ENCODE measurements at regions not wholly inside any gene's neighbourhood (a gene's known extent, or its start where the extent isn't known, plus 50 kb on each side); places are given as distances from the start of the nearest gene placed in this dataset.
A peak's percentile ranks its signal among the peaks of the same experiment; 100 is the strongest.

DNA sequence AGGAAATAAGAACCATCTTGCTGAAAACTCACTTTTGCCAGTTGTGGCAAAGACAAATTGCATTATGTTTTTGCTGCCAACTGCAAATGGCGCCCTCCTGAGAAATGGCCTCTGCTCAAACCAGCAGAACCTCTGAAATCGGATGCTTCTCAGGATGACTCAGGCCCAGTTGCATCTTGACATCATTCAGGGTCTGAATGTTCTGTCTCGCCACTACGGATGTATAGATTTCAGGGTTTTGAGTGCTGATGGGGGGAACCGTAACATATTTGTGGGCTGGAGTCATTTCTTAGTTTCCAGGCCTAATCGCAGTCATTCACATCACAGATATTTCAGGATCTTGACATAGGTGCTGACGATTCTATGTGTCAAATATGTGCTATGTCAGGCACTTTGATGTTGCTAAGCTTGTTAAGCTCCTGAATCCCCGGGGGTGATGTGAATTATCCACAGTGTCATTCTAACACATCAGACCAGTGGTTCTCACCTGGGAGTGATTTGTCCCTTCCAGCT lies 207.1 kb downstream of the NFATC2 start:
- peak; percentile 15 to 30 for DNase-seq (ENCODE audit: low read depth in 2 of 2)

DNA sequence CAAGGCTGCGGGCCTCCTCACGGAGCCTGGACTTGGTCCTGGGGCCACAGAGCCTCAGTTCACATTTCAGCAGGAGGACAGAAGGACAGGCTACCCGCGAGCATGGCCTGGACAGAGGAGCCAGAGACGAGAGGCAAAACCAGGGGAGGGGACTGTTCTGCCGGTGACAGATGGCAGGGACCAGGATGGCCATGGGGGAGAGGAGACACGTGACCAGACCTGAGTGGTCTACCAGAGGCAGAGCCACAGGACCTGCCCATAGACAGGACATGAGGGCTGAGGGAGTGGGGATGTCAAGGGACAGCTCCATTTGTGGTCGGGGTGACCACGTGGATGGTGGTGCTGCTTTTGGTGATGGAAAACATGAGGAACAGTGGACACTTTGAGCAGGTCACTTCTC lies 207.9 kb downstream of the NFATC2 start:
- no peak for DNase-seq (ENCODE audit: low read depth in 2 of 2)

- no peak for DNase-seq (ENCODE audit: low read depth in 2 of 2)
These were observed 208.5 kb downstream of the NFATC2 start for GRCh38 chr20:51333971-51334370.

GRCh38 chr20:51333446-51333845 lies 209.1 kb downstream of the NFATC2 start:
- no peak for DNase-seq (ENCODE audit: low read depth in 2 of 2)

DNA sequence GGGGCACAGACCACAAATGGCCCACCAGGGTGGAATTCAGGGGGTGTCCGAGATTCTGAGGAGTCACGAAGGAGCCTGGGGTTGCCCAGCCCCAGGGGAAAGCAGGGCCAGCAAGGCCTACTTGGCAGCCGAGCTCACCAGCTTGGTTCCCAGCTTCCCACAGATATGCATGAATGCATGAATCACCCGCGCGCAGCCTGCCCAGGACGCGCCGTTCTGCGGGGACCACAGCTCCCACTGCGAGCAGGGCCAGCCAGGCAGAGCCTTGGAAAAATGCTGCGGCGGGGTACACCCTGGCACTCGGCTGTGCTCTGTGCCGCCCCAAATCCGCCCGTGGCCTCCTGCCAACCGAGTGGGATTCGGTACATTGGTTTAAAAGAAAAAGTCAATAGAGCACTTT lies 211.0 kb downstream of the NFATC2 start:
- no peak for DNase-seq (ENCODE audit: low read depth in 2 of 2)

GRCh38 chr20:51329845-51330244 lies 212.7 kb downstream of the NFATC2 start:
- DNase-seq (ENCODE audit: low read depth in 2 of 2): no peak

- no peak for DNase-seq (ENCODE audit: low read depth in 2 of 2)
These were observed 215.2 kb downstream of the NFATC2 start for GRCh38 chr20:51327251-51327841.

DNA sequence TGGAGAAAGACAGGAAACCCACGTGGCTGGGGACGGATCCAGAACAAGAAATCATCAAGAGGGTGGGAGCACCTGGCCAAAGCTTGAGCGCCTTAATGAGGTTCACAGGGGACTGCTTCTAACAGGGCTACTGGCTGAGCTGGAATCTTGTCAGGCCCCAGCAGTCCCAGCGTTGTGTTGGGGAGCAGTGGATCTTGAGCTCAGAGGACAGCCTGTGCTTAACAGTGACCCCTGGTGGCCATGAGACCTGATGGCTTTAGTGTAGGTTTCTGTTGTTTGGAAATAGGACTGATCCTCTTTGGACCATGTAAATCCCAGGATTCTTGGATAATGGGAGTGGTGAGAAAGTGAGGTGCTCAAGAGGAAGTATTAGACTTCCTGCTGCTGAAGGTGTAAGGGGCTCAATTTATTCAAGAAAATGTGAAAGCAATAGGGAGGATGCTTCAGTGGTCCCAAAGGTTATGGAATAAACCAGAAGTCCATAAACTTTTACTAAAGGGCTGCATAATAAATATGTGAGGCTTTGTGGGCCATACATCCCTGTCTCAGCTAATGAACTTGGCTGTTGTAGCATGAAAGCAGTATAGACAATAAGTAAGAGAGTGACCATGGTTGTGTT lies 216.2 kb downstream of the NFATC2 start:
- peak in 1 of 2 donors; percentile 39 for DNase-seq (ENCODE audit: low read depth in 2 of 2)

DNA sequence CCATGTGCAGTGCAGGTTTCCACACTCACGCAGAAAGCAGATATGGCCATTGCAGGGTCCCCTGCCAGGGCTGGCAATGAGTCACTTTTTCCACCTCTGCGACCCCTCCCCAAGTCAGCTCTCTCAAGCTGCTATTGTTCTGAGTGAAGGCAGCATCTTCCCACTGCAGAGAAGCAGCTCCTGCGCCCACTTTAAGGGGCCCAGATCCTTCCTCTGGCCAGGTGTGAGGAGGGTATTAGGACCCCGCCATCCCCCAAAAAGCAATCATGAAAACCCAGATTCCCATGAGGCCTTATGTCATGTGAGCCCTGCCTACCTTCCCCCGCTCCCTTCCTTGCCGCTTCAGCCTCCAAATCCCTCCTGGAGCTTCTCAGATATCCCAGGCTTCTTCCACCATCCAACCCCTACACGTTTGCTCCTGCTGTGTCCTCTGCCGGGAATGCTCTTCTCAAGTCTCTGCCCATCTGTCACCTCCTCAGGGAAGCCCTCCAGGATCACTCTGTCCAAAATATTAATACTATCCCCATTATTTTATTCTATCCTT lies 220.3 kb downstream of the NFATC2 start:
- DNase-seq (ENCODE audit: low read depth in 2 of 2): no peak

DNA sequence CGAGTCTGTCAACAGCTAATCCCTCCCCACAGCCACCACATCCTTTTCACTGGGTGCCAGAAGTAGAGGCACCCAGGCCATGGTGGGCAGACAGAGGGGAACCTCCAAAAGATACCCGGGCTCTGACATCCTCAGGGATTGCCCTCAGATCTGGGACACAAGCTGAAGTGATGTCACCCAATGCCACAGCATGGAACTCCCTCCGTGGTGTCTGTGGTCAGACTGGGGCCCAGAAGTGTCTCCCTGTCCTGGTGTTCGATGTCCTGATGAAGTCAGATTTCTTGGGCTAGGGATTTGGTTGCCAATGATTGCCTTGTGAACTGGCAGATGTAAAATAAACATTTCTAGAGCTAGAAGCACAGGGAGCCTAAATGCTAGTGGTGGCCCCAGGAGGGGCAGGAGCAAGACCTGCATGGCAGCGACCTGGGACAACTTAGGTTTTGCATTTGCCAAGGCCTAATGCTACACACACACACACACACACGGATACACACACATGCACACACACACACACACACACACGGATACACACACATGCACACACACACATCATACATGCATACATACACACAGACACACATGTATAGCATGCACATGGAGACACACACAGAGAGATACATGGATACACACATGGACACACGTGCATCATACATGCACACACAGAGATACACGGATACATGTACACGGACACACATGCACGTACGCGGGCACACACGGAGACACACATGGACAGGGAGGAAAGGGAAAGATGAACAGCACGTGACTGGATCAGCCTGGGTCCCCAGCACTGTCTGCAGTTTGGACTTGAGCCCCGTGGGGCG lies 221.0 kb downstream of the NFATC2 start:
- no peak for DNase-seq (ENCODE audit: low read depth in 2 of 2)

DNA sequence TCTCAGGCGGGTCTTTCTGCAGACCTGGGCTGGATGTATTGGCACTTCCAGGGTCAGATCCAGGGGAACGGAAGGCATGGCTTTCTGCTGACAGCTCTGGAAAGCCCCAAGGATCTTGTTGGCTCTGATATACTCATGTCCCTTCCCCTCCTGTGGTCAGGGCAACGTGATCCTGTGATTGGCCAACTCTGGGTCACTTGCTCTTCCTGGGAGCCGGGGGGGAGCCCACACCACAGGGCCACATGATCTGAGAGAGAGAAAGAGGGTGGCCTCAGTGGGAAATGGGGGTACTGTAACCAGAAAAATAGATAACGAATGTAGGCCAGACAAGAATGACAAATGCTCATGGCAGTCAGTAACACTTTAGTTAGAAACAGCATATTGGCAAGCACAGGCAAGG lies 223.0 kb downstream of the NFATC2 start:
- no peak for DNase-seq (ENCODE audit: low read depth in 2 of 2)

- DNase-seq (ENCODE audit: low read depth in 2 of 2): peak; percentile 42 to 54
These were observed 224.2 kb downstream of the NFATC2 start for GRCh38 chr20:51318058-51318949.

DNA sequence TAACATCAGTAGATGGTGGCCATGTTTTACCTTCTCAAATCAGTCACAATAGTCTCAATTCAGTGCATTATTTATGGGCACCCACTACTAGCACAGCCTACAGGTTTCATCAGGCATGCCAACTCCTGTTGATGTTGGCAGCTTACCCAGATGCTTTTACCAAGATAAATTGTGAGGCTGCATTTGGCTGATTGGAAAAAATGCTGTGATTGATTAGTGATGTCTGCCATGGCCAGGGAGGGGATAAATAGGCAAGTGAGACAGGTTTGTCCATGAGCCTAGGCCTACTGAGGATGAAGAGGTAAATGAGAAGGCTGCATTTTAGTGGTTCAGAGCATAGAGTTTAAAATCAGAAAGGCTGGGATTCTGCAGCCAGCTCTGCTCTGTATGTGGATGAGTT lies 227.1 kb downstream of the NFATC2 start:
- DNase-seq (ENCODE audit: low read depth in 2 of 2): no peak

DNA sequence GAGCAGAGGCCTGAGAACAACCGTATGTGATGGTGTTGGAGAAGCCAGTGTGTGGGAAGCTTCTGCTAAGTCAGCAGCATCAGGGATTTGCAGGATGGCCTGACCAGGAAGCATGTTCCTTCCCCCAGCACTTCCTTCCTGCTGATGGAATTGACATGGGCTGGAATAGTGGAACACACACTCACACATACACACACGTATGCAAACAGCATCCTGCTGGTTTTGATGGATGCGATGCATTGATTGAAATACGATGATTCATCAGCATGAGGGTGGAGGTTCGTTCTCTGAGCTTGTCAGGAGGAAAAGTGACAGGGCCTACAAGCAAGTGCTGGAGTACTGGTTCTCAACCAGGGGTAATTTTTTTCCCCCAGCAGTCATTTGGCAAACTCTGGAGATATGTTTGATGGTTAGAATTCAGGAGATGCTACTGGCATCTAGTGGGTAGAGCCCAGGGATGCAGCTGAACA lies 229.1 kb downstream of the NFATC2 start:
- DNase-seq (ENCODE audit: low read depth in 2 of 2): no peak

DNA sequence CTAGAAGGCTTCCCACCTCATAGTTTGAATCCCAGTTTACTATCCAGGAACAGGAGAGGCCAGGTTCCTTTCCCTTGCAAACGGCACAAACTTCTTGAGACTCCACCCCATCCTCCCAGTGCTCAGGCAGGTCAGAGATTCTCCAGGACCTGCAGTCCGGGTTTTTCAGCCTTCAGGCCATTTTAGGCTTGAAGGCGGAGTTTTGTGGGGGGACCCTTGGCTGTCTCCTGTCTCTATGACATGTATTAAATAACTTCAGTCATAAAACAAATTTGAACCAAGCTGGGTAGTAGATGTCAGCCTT lies 230.1 kb downstream of the NFATC2 start:
- no peak for DNase-seq (ENCODE audit: low read depth in 2 of 2)

- no peak for DNase-seq (ENCODE audit: low read depth in 2 of 2)
These were observed 230.7 kb downstream of the NFATC2 start for GRCh38 chr20:51311636-51312479.

GRCh38 chr20:51310216-51310615 lies 232.3 kb downstream of the NFATC2 start:
- DNase-seq (ENCODE audit: low read depth in 2 of 2): no peak

GRCh38 chr20:51309128-51309527 lies 233.4 kb downstream of the NFATC2 start:
- DNase-seq (ENCODE audit: low read depth in 2 of 2): no peak

DNA sequence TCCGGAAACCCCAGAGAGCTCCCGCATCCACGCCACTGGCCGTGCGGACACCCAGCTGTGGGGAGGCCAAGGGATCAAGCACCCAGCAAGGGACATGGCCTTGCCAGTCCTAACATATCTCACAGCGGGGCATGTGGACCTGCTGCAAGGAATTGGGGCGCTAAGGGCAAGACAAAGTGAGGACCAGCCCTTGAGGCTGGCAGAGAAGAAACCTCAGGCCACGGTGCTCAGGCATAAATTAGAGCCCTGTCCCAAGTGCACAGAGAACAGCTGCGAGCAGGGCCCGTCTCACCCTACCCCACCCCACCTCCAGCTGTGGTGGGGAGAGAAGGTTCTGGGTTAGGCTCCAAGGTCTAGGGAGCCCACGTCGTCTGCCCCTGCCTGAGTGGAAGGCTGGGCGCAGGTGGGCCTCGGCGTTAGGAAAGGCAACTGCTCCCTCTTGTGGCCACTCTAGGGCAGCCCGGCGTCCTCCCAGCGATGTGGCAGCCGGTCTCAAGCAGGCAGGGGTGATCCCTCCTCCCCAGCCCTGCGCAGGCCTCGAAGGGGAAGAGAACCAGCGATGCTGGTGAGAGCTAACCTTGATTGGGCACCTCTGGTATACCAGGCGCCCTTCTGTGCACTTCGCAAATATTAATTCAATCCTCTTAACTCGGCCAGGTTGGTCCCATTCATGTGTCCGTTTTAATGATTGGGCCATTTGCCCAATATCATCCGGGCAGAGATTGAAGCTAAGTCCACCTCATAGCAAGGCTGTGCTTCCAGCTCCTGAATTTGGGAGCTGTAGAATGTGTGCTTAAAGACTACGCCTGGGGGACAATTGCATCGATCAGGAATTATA lies 235.8 kb downstream of the NFATC2 start:
- peak; percentile 54 to 66 for DNase-seq (ENCODE audit: low read depth in 2 of 2)

DNA sequence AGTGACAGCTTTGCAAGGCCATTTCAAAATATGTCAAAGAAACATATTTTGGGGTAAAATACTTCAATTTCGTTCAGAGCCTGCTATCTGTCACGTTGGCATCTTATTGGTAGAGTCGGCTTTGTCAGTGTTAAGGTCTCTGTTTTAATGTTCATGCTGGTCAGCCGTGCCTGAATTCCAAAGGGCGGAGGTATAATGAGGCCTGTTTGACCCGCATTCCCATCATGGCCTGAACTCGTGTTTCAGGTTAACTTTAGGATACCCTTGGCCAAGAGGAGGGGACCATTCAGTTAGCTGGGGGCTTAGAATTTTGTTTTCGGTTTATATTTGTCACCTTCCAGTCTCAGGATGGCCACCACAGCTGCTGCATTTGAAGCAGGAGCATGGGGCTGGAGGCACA lies 236.4 kb downstream of the NFATC2 start:
- DNase-seq (ENCODE audit: low read depth in 2 of 2): no peak

Measured in stimulated activated CD8-positive, alpha-beta memory T cell treated with anti-CD3 and anti-CD28 coated beads, Interleukin-2, amount 100 ng/mL, for 48 hours (primary cell).